Gastroesophageal sphincter (tissue), 3 donors: ENCODE measurements at regions not wholly inside any gene's neighbourhood (a gene's known extent, or its start where the extent isn't known, plus 50 kb on each side); places are given as distances from the start of the nearest gene placed in this dataset.

Source experiments
- EP300 ChIP-seq: sonication (generic); formaldehyde crosslinking; IDR thresholded peaks from one replicate; pipeline ENCODE4 v1.6.1; 2017; ENCODE audit warnings: antibody characterized with exemption, mild to moderate bottlenecking
- POLR2AphosphoS5 ChIP-seq: sonication (generic); formaldehyde crosslinking; IDR thresholded peaks from one replicate; pipeline ENCODE4 v1.6.1; 2017; ENCODE audit warnings: antibody characterized with exemption
- TF ChIP-seq, protein P1 (sequence below), 4 experiments: fragments of 200-600 bp in 2 of 4; fragments of 450-650 bp in 2 of 4; sonication (generic) in 1 of 4; IDR thresholded peaks; one replicate each; pipeline ENCODE4 v1.5.1; 2017 to 2019; ENCODE audit warnings: antibody characterized with exemption in 4 of 4, mild to moderate bottlenecking in 2 of 4, moderate library complexity in 2 of 4

DNA sequence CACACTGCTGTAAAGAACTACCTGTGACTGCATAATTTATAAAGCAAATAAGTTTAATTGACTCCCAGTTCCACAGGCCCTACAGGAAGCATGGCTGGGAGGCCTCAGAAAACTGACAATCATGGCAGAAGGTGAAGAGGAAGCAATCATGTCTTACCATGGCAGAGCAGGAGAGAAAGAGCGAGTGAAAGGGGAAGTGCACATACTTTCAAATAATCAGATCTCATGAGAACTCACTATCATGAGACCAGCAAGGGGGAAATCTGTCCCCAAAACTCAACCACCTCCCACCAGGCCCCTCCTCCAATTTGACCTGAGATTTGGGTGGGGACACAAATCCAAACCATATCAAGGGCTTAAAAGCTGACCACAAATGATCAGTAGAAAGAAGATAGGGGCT, 493.2 kb downstream of the PTPRC start:
- TF ChIP-seq, protein P1, sequence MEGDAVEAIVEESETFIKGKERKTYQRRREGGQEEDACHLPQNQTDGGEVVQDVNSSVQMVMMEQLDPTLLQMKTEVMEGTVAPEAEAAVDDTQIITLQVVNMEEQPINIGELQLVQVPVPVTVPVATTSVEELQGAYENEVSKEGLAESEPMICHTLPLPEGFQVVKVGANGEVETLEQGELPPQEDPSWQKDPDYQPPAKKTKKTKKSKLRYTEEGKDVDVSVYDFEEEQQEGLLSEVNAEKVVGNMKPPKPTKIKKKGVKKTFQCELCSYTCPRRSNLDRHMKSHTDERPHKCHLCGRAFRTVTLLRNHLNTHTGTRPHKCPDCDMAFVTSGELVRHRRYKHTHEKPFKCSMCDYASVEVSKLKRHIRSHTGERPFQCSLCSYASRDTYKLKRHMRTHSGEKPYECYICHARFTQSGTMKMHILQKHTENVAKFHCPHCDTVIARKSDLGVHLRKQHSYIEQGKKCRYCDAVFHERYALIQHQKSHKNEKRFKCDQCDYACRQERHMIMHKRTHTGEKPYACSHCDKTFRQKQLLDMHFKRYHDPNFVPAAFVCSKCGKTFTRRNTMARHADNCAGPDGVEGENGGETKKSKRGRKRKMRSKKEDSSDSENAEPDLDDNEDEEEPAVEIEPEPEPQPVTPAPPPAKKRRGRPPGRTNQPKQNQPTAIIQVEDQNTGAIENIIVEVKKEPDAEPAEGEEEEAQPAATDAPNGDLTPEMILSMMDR (IDR thresholded peaks at IDR 0.05): no peak
- TF ChIP-seq POLR2AphosphoS5: no peak
- no peak for TF ChIP-seq EP300
